Right atrium auricular region (tissue), 2 donors: ENCODE measurements at regions not wholly inside any gene's neighbourhood (a gene's known extent, or its start where the extent isn't known, plus 50 kb on each side); places are given as distances from the start of the nearest gene placed in this dataset.

ENCODE experiments used
- DNase-seq: peaks from one replicate; pipeline ENCODE4 v3.0.0-alpha.2; 2019; ENCODE audit warnings: low spot score
- H3K27ac ChIP-seq, 2 donors: fragments of 200-600 bp; sonication (generic); 1 replicate in 1 of 2; 2 replicates in 1 of 2; pipeline ENCODE4 v1.5.1; 2016 to 2019
- H3K27me3 ChIP-seq, 2 donors: fragments of 200-600 bp; sonication (generic); one replicate each; pipeline versions ENCODE4 v1.5.1 to v1.6.0; 2017 to 2019
- H3K36me3 ChIP-seq: fragments of 200-600 bp; sonication (generic); one replicate; pipeline ENCODE4 v1.5.1; 2016
- H3K4me1 ChIP-seq, 2 donors: fragments of 200-600 bp; sonication (generic); one replicate each; pipeline versions ENCODE4 v1.5.1 to v1.6.0; 2017 to 2019
- H3K4me3 ChIP-seq, 2 donors: fragments of 200-600 bp; sonication (generic); 1 replicate in 1 of 2; 2 replicates in 1 of 2; pipeline ENCODE4 v1.5.1; 2017 to 2019; ENCODE audit warnings: mild to moderate bottlenecking in 1 of 2, moderate library complexity in 1 of 2
- H3K9me3 ChIP-seq, 2 donors: fragments of 200-600 bp; sonication (generic); one replicate each; pipeline ENCODE4 v1.5.1; 2019
- CTCF ChIP-seq, 2 donors: fragments of 200-600 bp; sonication (generic); IDR thresholded peaks; one replicate each; pipeline ENCODE4 v1.5.1; 2019; ENCODE audit warnings: antibody characterized with exemption in 2 of 2

DNA sequence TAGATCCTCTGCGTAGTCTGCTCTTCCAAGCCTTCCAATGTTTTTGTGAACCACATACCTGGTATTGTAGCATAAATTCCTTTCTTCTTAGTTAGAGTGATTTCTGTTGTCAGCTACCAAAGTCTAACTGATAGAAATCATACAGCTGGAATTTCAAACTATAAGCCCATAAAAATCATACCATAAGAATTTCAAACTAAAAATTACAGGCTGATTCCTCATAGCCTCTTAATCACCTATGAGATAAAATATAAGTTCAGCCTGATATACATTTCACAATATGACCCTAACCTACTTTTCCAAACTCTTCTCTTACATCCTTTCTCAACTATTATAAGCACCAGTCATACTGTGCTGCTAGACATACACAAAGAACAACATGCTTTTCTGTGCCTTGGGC, 64.8 kb downstream of the PTHLH start:
- Histone ChIP-seq H3K4me1 (peaks cover 0 to 2% of the 10 kb centered on the region in 2 donors), H3K27me3 (no peaks in the 10 kb centered on the region), H3K27ac (no peak overlapping the region), H3K36me3 (no peaks in the 10 kb centered on the region), H3K4me3 (no peak overlapping the region), H3K9me3 (no peaks in the 10 kb centered on the region)
- DNase-seq = no peak
- no peak for TF ChIP-seq CTCF (IDR thresholded peaks at IDR 0.05)

DNA sequence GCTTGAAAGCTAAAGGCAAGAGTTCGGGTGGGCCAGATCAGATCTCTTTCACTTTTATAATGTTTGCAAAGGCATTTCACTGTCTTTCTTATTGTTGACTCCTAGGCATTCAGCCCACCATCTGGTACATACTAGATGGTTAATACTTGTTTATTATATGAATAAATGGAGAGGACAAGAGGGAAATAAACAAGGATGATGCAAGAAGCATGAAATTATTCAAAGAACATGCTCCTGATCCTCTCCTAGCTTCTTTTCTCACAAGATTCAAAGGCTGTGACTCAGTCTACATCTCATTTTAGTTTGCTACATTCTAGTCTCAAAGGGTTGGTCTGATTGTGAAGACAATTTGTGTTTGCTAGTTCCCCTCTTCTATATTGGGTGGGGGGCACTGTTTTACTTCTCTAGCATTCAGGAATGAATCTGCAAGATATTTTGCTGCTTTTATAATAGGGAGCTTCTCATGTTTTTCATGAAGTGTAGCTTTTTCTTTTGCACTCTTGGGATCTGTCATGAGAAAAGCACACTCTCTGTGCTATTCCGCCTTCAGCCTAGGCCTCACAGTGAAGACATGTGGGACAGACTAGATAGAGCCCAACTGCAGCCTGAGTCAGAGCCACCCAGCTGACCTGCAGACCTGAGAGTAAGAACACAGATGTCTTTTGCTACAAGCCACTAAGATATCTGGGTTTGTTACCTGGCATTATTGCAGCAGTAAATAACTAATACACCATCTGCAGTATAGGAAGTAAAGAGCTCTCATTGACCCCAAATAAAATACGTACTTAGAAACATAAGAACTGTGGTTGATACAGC, 65.7 kb downstream of the PTHLH start:
- Histone ChIP-seq H3K4me1 (peaks cover 0 to 3% of the 10 kb centered on the region in 2 donors), H3K36me3 (no peaks in the 10 kb centered on the region), H3K4me3 (no peak overlapping the region), H3K9me3 (no peaks in the 10 kb centered on the region), H3K27me3 (no peaks in the 10 kb centered on the region), H3K27ac (no peak overlapping the region)
- TF ChIP-seq CTCF (IDR thresholded peaks at IDR 0.05) = no peak
- no peak for DNase-seq

DNA sequence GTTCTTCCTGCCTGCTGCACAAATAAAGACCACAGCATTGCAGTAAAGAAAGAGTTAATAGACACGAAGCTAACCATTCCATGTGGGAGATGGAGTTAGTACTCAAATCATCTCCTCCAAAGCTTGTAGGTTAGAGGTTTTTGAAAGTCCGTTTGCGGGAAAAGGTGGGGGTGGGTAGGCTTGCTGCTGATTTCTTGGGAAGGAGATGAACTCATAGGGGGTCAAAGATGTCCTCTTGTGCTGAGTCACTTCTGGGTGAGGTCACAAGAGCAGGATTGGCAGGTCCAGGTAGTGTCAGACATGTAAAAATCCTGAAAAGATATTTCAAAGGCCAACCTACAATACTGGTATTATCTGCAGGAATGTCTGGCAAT, 66.4 kb downstream of the PTHLH start:
- Histone ChIP-seq H3K27me3 (no peaks in the 10 kb centered on the region), H3K4me3 (no peak overlapping the region), H3K36me3 (no peaks in the 10 kb centered on the region), H3K27ac (no peak overlapping the region), H3K9me3 (no peaks in the 10 kb centered on the region), H3K4me1 (peaks cover 0 to 8% of the 10 kb centered on the region in 2 donors)
- no peak for TF ChIP-seq CTCF (IDR thresholded peaks at IDR 0.05)
- DNase-seq = no peak

DNA sequence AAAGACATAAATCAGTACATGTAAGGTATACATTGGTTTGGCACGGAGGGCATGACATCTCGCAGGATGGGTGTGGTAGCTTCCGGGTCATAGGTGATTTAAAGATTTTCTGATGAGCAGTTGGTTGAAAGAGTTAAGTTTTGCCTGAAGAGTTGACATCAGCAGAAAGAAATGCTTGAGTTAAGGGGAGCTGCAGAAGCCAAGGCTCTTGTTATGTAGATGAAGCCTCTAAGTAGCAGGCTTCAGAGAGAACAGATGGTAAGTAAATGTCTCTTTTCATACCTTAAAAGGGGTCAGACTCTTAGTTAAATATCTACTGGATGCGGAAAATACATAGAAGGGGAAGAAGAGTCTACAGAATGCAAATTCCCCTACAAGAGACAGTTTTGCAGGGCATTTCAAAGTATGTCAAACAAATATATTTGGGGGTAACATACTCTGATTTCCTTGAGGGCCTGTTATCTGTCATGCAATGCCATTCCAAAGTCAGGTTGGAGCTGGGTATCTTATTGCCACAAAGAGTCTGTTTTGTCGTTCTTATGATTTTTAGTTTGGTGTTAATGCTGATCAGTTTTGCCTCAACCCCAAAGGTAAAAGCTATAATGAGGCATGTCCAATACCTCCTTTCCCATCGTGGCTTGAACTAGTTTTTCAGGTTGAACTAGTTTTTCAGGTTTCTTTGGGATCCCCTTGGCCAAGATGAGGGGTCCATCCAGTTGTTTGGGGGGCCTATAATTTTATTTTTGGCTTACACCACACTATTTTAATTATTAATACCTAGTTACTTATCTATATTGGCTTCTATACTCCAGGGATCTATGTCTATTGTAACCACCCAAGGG, 67.0 kb downstream of the PTHLH start:
- H3K27me3 ChIP-seq = no peaks in the 10 kb centered on the region
- no peak for DNase-seq
- TF ChIP-seq CTCF (IDR thresholded peaks at IDR 0.05) = no peak

DNA sequence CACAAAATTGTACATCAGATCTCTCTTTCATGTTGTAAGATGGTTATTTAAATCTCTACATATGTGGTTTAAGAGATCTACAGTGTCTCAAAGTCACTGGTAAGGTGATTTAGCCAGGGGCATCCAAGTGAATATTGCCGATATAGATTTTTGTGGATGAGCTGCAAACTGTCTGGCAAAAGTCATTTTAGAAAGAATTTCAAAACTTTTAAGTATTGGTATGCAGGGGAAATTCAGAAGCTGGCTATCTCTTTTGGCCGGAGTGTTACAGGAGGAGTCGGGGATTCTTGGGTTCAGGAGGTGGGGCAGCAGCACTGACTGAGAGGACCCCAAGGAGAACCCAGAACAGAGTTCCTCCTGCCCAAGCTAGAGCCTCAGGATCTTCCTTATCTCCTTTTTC, 69.9 kb downstream of the PTHLH start:
- Histone ChIP-seq H3K4me1 (peaks cover 0 to 10% of the 10 kb centered on the region in 2 donors), H3K9me3 (no peaks in the 10 kb centered on the region)
- TF ChIP-seq CTCF (IDR thresholded peaks at IDR 0.05) = no peak

More for the DNA sequence above, 67.0 kb downstream of the PTHLH start:
- H3K4me3 ChIP-seq = no peak overlapping the region
- H3K4me1 ChIP-seq = peaks cover 0 to 10% of the 10 kb centered on the region in 2 donors
- no peaks in the 10 kb centered on the region for H3K9me3 ChIP-seq
- H3K27ac ChIP-seq = no peak overlapping the region
- no peaks in the 10 kb centered on the region for H3K36me3 ChIP-seq

More for the DNA sequence above, 69.9 kb downstream of the PTHLH start:
- Histone ChIP-seq H3K27me3 (no peaks in the 10 kb centered on the region), H3K4me3 (no peak overlapping the region), H3K27ac (no peak overlapping the region), H3K36me3 (no peaks in the 10 kb centered on the region)
- no peak for DNase-seq
